ENCODE measurements at regions not wholly inside any gene's neighbourhood (a gene's known extent, or its start where the extent isn't known, plus 50 kb on each side); places are given as distances from the start of the nearest gene placed in this dataset.

GRCh38 chr6:6981681-6982322, 126.0 kb upstream of the RREB1 start:
- TF ChIP-seq TAF1 (IDR thresholded peaks at IDR 0.05; ENCODE audit: borderline replicate concordance, insufficient read depth, low read length): no peak
- no peak for TF ChIP-seq POLR2AphosphoS5 (IDR thresholded peaks at IDR 0.05; ENCODE audit: low read depth, low read length)
- no peak for TF ChIP-seq SIN3A (IDR thresholded peaks at IDR 0.05; ENCODE audit: borderline replicate concordance, insufficient read depth, low read length)
- no peak for TF ChIP-seq FOXP2 (optimal IDR thresholded peaks at IDR 0.05; ENCODE audit: borderline replicate concordance, extremely low read depth, extremely low read length, insufficient read depth)
- TF ChIP-seq REST (IDR thresholded peaks at IDR 0.05; ENCODE audit: insufficient read depth in 1 of 2, low read depth in 2 of 2, low read length in 2 of 2): no peak

- TF ChIP-seq TAF1 (IDR thresholded peaks at IDR 0.05; ENCODE audit: borderline replicate concordance, insufficient read depth, low read length) (no peak), SIN3A (IDR thresholded peaks at IDR 0.05; ENCODE audit: borderline replicate concordance, insufficient read depth, low read length) (no peak), FOXP2 (optimal IDR thresholded peaks at IDR 0.05; ENCODE audit: borderline replicate concordance, extremely low read depth, extremely low read length, insufficient read depth) (no peak)
Observed at GRCh38 chr6:6982663-6983062, 125.1 kb upstream of the RREB1 start.

- TF ChIP-seq SIN3A (IDR thresholded peaks at IDR 0.05; ENCODE audit: borderline replicate concordance, insufficient read depth, low read length) (no peak), REST (IDR thresholded peaks at IDR 0.05; ENCODE audit: insufficient read depth in 1 of 2, low read depth in 2 of 2, low read length in 2 of 2) (no peak), TAF1 (IDR thresholded peaks at IDR 0.05; ENCODE audit: borderline replicate concordance, insufficient read depth, low read length) (no peak), POLR2AphosphoS5 (IDR thresholded peaks at IDR 0.05; ENCODE audit: low read depth, low read length) (no peak), FOXP2 (optimal IDR thresholded peaks at IDR 0.05; ENCODE audit: borderline replicate concordance, extremely low read depth, extremely low read length, insufficient read depth) (no peak)
Observed at GRCh38 chr6:6984585-6985366, 123.0 kb upstream of the RREB1 start.

- TF ChIP-seq TAF1 (IDR thresholded peaks at IDR 0.05; ENCODE audit: borderline replicate concordance, insufficient read depth, low read length) (no peak), SIN3A (IDR thresholded peaks at IDR 0.05; ENCODE audit: borderline replicate concordance, insufficient read depth, low read length) (no peak), POLR2AphosphoS5 (IDR thresholded peaks at IDR 0.05; ENCODE audit: low read depth, low read length) (no peak), REST (IDR thresholded peaks at IDR 0.05; ENCODE audit: insufficient read depth in 1 of 2, low read depth in 2 of 2, low read length in 2 of 2) (no peak), FOXP2 (optimal IDR thresholded peaks at IDR 0.05; ENCODE audit: borderline replicate concordance, extremely low read depth, extremely low read length, insufficient read depth) (no peak)
Observed at GRCh38 chr6:6986344-6986743, 121.4 kb upstream of the RREB1 start.

- TF ChIP-seq REST (IDR thresholded peaks at IDR 0.05; ENCODE audit: insufficient read depth in 1 of 2, low read depth in 2 of 2, low read length in 2 of 2): no peak
- no peak for TF ChIP-seq SIN3A (IDR thresholded peaks at IDR 0.05; ENCODE audit: borderline replicate concordance, insufficient read depth, low read length)
Observed at GRCh38 chr6:6987749-6988148, 120.0 kb upstream of the RREB1 start.
